Stimulated activated CD8-positive, alpha-beta memory T cell treated with anti-CD3 and anti-CD28 coated beads, Interleukin-15, amount 100 ng/mL, for 24 hours (primary cell): ENCODE measurements at regions not wholly inside any gene's neighbourhood (a gene's known extent, or its start where the extent isn't known, plus 50 kb on each side); places are given as distances from the start of the nearest gene placed in this dataset.

Experiments used
- DNase-seq: peaks from one replicate; pipeline ENCODE4 v3.0.0-alpha.2; 2020; ENCODE audit warnings: low read depth

- no peak for DNase-seq
These were observed 372.2 kb upstream of the HS6ST1 start for GRCh38 chr2:128690869-128691268.

DNA sequence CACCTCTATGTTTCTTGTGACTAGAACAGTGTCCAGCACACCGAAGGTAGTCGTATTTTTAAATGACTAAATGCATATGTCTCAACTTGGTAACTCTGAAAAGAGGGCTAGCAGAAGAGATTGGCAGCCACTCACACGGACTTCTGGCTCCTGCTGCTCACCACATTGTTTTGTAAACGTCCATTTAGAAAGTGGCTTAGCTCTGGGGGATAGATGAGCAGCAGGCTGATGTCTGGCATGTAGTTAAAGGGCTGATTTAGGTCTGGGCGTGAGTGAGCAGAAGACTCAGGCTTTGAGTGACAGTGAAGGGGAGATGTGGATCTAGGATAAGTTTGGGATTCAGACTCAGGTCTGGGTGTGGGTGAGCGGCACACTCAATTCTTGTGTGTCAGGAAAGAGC lies 372.9 kb upstream of the HS6ST1 start:
- DNase-seq = no peak

GRCh38 chr2:128692895-128693742 lies 374.5 kb upstream of the HS6ST1 start:
- no peak for DNase-seq

DNA sequence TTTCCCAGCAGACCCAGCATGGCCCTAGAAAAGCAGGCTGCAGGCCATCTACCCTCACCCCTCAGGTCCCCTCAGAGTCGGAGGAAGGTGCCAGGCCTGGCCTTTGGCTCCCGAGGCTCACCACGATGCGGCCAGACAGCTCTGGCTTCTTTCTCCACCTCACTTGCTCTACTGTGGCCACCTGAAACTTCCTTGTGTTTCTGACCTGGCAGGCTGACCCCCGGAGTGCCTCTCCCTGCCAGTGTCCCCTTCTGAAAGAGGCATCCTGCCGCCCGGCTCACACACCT lies 375.0 kb upstream of the HS6ST1 start:
- no peak for DNase-seq

- DNase-seq = no peak
These were observed 377.1 kb upstream of the HS6ST1 start for GRCh38 chr2:128695646-128696220.

GRCh38 chr2:128696421-128696820 lies 377.8 kb upstream of the HS6ST1 start:
- DNase-seq = no peak

GRCh38 chr2:128701418-128701817 lies 382.8 kb upstream of the HS6ST1 start:
- DNase-seq = no peak

GRCh38 chr2:128702616-128703015 lies 383.9 kb upstream of the HS6ST1 start:
- DNase-seq = no peak

- no peak for DNase-seq
These were observed 389.6 kb upstream of the HS6ST1 start for GRCh38 chr2:128708106-128708816.

GRCh38 chr2:128710242-128710641 lies 391.6 kb upstream of the HS6ST1 start:
- no peak for DNase-seq

GRCh38 chr2:128710729-128711128 lies 392.1 kb upstream of the HS6ST1 start:
- DNase-seq = no peak

DNA sequence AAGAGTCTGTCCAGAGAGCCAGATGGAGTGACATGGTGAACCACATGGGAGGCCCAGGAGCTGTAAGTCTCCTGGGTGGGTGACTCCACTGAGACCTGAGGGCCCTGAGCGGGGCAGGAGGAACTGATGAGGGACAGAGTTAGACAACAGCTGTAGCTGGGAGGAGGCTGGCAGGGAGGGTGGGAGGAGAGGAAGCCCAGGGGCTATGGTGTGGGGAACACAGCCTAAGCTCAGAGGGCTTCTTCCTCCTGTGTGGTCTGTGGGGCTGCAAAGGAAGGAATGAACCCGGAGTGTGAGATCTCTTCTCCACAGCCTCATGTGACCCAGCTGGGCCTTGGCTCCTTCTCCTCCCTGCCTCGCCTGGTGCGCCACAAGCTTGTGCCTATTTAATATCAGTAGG lies 395.6 kb upstream of the HS6ST1 start:
- no peak for DNase-seq

- DNase-seq = no peak
These were observed 396.2 kb upstream of the HS6ST1 start for GRCh38 chr2:128714851-128715312.

GRCh38 chr2:128715360-128715759 lies 396.7 kb upstream of the HS6ST1 start:
- no peak for DNase-seq

DNA sequence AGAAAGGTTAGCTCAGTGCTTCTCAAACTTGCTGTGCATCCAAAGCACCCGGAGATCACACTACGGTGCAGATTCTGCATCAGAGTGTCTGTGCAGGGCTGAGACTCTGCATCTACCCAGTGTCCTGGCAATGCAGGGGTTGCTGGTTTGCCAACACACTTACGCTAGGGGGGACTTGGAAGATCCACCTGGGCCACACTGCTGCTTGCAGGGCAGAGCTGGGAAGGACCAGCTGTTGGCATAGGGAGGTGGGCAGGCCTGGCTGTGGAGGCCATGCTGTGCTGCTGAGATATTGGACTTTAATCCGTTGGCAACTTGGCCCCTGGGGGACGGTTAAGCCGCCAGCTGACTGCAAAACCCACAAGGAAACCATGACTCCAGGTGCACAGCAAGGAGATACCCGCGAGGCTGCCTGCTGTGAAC lies 397.6 kb upstream of the HS6ST1 start:
- DNase-seq = no peak

GRCh38 chr2:128717758-128718710 lies 399.4 kb upstream of the HS6ST1 start:
- no peak for DNase-seq

GRCh38 chr2:128720080-128721022 lies 401.7 kb upstream of the HS6ST1 start:
- DNase-seq = no peak

DNA sequence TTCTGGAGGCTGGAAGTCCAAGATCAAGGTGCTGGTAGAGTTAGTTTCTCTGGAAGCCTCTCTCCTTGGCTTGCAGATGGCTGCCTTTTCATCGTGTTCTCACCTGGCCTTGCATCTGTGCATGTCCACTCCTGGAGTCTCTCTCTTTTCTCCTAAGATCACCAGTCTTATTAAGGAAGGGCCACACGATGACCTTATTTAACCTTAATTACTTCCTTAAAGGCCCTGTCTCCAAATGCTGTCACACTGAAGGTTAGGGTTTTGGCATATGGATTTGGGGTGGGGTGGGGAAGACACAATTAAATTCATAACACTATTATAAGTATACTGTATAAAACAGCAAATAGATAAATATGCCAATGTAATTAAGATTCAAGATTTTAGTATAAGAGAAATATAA lies 402.4 kb upstream of the HS6ST1 start:
- no peak for DNase-seq

GRCh38 chr2:128722489-128722888 lies 403.8 kb upstream of the HS6ST1 start:
- no peak for DNase-seq

- no peak for DNase-seq
These were observed 405.9 kb upstream of the HS6ST1 start for GRCh38 chr2:128724547-128724946.

- no peak for DNase-seq
These were observed 406.3 kb upstream of the HS6ST1 start for GRCh38 chr2:128724972-128725371.
